Ishikawa (cell line): ENCODE measurements at regions not wholly inside any gene's neighbourhood (a gene's known extent, or its start where the extent isn't known, plus 50 kb on each side); places are given as distances from the start of the nearest gene placed in this dataset.

Experiments
- CEBPB ChIP-seq: IDR thresholded peaks from 2 replicates; pipeline ENCODE4 v1.6.1; 2012
- CREB1 ChIP-seq: IDR thresholded peaks from 2 replicates; pipeline ENCODE4 v1.6.1; 2012; ENCODE audit warnings: low read depth
- EGR1 ChIP-seq: IDR thresholded peaks from 2 replicates; pipeline ENCODE4 v1.6.1; 2012
- EP300 ChIP-seq: IDR thresholded peaks from 2 replicates; pipeline ENCODE4 v1.6.1; 2012; ENCODE audit warnings: borderline replicate concordance
- FOXM1 ChIP-seq: IDR thresholded peaks from 2 replicates; pipeline ENCODE4 v1.6.1; 2012; ENCODE audit warnings: low read depth, borderline replicate concordance
- MAX ChIP-seq: IDR thresholded peaks from 2 replicates; pipeline ENCODE4 v1.6.1; 2012
- NFIC ChIP-seq: IDR thresholded peaks from 2 replicates; pipeline ENCODE4 v1.6.1; 2012
- RAD21 ChIP-seq: IDR thresholded peaks from 2 replicates; pipeline ENCODE4 v1.6.1; 2012; ENCODE audit warnings: low read depth
- REST ChIP-seq: IDR thresholded peaks from 2 replicates; pipeline ENCODE4 v1.6.1; 2012; ENCODE audit warnings: low read depth, mild to moderate bottlenecking
- TAF1 ChIP-seq: IDR thresholded peaks from 2 replicates; pipeline ENCODE4 v1.6.1; 2012; ENCODE audit warnings: low read depth, mild to moderate bottlenecking
- TCF12 ChIP-seq: IDR thresholded peaks from 2 replicates; pipeline ENCODE4 v1.6.1; 2012; ENCODE audit warnings: low read depth
- TEAD4 ChIP-seq: IDR thresholded peaks from 2 replicates; pipeline ENCODE4 v1.6.1; 2012
- USF1 ChIP-seq: IDR thresholded peaks from 2 replicates; pipeline ENCODE4 v1.6.1; 2012
- YY1 ChIP-seq: IDR thresholded peaks from 2 replicates; pipeline ENCODE4 v1.6.1; 2012; ENCODE audit warnings: low read depth
- ZBTB7A ChIP-seq: IDR thresholded peaks from 2 replicates; pipeline ENCODE4 v1.6.1; 2012; ENCODE audit warnings: low read depth

GRCh38 chr5:57805170-57805569 lies 322.6 kb upstream of the ACTBL2 start:
- TF ChIP-seq REST, result no peak

- TF ChIP-seq TEAD4, result no peak; the same call in 1 of the 2 replicates
- TF ChIP-seq CEBPB, result 0 out of 2 replicates have a peak, but pooled peaks have one; percentile 11
- no peak for TF ChIP-seq MAX
- no peak for TF ChIP-seq REST
- no peak for TF ChIP-seq RAD21
- TF ChIP-seq FOXM1, result no peak
- TF ChIP-seq EGR1, result no peak
- no peak for TF ChIP-seq CREB1
- no peak for TF ChIP-seq TCF12
- TF ChIP-seq ZBTB7A, result no peak
- peak; percentile 76 for TF ChIP-seq USF1
- no peak for TF ChIP-seq YY1
- no peak for TF ChIP-seq NFIC
- no peak for TF ChIP-seq EP300
Observed at GRCh38 chr5:57804505-57804904, 321.9 kb upstream of the ACTBL2 start.

- TF ChIP-seq RAD21, result no peak
- TF ChIP-seq REST, result no peak
- TF ChIP-seq TEAD4, result peak; percentile 84
- no peak for TF ChIP-seq YY1
- TF ChIP-seq CREB1, result no peak
- TF ChIP-seq NFIC, result peak; percentile 83
- peak; percentile 69; the same call in 1 of the 2 replicates for TF ChIP-seq CEBPB
- TF ChIP-seq MAX, result no peak
- peak; percentile 95 for TF ChIP-seq TCF12
- no peak for TF ChIP-seq EGR1
- TF ChIP-seq ZBTB7A, result no peak
- TF ChIP-seq EP300, result peak; percentile 97
- peak; percentile 95 for TF ChIP-seq FOXM1
- no peak for TF ChIP-seq TAF1
- peak; percentile 29; the same call in 1 of the 2 replicates for TF ChIP-seq USF1
Observed at GRCh38 chr5:57804007-57804444, 321.4 kb upstream of the ACTBL2 start.

- TF ChIP-seq REST (no peak; the same call in 1 of the 2 replicates), RAD21 (no peak), EGR1 (no peak), YY1 (no peak), FOXM1 (no peak), ZBTB7A (no peak), EP300 (no peak), MAX (no peak), TEAD4 (no peak), TAF1 (no peak), CEBPB (no peak), CREB1 (no peak)
Observed at GRCh38 chr5:57802131-57802530, 319.5 kb upstream of the ACTBL2 start.
